GM20000 (cell line): ENCODE measurements at regions not wholly inside any gene's neighbourhood (a gene's known extent, or its start where the extent isn't known, plus 50 kb on each side); places are given as distances from the start of the nearest gene placed in this dataset.
"Not testable (repeated sequence)": the region's sequence is repeated elsewhere in the genome, so short reads cannot be mapped to it uniquely, and the experiment has no call there.

Experiments
- DNase-seq: peaks from one replicate; pipeline ENCODE4 v3.0.0; 2012; ENCODE audit warnings: low spot score
- TF ChIP-seq, protein P1 (sequence below): IDR thresholded peaks from 2 replicates; pipeline ENCODE4 v1.5.1; 2012; ENCODE audit warnings: mild to moderate bottlenecking, control low read depth; ENCODE audit errors: extremely low read depth, missing control alignments

- TF ChIP-seq, protein P1, sequence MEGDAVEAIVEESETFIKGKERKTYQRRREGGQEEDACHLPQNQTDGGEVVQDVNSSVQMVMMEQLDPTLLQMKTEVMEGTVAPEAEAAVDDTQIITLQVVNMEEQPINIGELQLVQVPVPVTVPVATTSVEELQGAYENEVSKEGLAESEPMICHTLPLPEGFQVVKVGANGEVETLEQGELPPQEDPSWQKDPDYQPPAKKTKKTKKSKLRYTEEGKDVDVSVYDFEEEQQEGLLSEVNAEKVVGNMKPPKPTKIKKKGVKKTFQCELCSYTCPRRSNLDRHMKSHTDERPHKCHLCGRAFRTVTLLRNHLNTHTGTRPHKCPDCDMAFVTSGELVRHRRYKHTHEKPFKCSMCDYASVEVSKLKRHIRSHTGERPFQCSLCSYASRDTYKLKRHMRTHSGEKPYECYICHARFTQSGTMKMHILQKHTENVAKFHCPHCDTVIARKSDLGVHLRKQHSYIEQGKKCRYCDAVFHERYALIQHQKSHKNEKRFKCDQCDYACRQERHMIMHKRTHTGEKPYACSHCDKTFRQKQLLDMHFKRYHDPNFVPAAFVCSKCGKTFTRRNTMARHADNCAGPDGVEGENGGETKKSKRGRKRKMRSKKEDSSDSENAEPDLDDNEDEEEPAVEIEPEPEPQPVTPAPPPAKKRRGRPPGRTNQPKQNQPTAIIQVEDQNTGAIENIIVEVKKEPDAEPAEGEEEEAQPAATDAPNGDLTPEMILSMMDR, result no peak
- DNase-seq, result no peak
These were observed 179.1 kb downstream of the FASLG start for GRCh38 chr1:172837816-172838679.

GRCh38 chr1:172838680-172839313, 179.9 kb downstream of the FASLG start:
- DNase-seq, result no peak
- TF ChIP-seq, protein P1, result no peak

DNA sequence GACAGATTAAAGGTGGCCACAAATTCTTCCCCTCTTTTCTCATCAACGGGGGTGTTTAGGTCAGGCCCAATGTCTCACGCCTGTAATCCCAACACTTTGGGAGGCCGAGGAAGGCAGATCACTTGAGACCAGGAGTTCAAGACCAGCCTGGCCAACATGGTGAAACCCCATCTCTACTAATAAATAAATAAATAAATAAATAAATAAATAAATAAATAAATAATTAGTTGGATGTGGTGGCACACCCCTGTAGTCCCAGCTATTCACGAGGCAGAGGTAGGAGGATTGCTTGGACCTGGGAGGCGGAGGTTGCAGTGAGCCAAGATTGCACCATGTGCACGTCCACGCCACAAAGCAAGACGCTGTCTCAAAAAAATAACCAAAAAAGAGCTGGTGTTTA, 180.7 kb downstream of the FASLG start:
- not testable (repeated sequence) for DNase-seq

DNA sequence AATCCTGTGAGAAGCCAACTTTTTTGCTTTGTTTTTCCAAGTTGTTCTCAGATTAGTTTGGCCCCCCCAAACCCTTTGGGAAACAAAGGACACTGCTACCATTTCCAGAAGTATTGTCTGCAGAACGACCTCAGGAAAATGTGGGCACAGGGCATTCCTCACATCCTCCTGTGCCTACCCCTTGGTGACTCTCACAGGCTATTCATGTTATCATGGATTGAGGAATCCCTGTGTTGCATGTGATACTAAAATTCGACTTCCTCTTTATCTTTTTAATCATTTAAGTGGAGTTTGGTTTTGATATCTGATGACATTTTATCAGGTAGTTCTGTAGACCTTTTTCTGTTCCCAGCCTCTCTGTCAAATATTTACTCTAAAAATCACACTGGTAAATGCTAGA, 184.5 kb downstream of the FASLG start:
- no peak for DNase-seq
- TF ChIP-seq, protein P1, result no peak

GRCh38 chr1:172845371-172845770, 186.5 kb downstream of the FASLG start:
- DNase-seq, result peak; percentile 41
- TF ChIP-seq, protein P1, result no peak

GRCh38 chr1:172845865-172846264, 187.0 kb downstream of the FASLG start:
- TF ChIP-seq, protein P1, result no peak
- no peak for DNase-seq

GRCh38 chr1:172847814-172848213, 188.9 kb downstream of the FASLG start:
- not testable (repeated sequence) for DNase-seq

GRCh38 chr1:172849653-172850052, 190.8 kb downstream of the FASLG start:
- no peak for DNase-seq
- TF ChIP-seq, protein P1, result no peak
